GM18873 (cell line): ENCODE measurements at regions not wholly inside any gene's neighbourhood (a gene's known extent, or its start where the extent isn't known, plus 50 kb on each side); places are given as distances from the start of the nearest gene placed in this dataset.

Experiments used
- ATAC-seq: cut with Tn5 transposase; IDR thresholded peaks from one replicate; pipeline ENCODE4 v1.9.1; 2021; ENCODE audit warnings: mild to moderate bottlenecking, moderate library complexity, moderate number of reproducible peaks; ENCODE audit not compliant: unreplicated experiment, low FRiP score

GRCh38 chr9:80883826-80884579 lies 805.3 kb downstream of the TLE1 start:
- ATAC-seq: no peak

- ATAC-seq: no peak
Observed at GRCh38 chr9:80883426-80883825, 805.9 kb downstream of the TLE1 start.

GRCh38 chr9:80881940-80882339 lies 807.4 kb downstream of the TLE1 start:
- no peak for ATAC-seq

- no peak for ATAC-seq
Observed at GRCh38 chr9:80881320-80881719, 808.0 kb downstream of the TLE1 start.

- ATAC-seq: no peak
Observed at GRCh38 chr9:80878556-80878955, 810.8 kb downstream of the TLE1 start.

- no peak for ATAC-seq
Observed at GRCh38 chr9:80875947-80876346, 813.4 kb downstream of the TLE1 start.

- no peak for ATAC-seq
Observed at GRCh38 chr9:80874276-80874675, 815.1 kb downstream of the TLE1 start.

GRCh38 chr9:80873861-80874260 lies 815.5 kb downstream of the TLE1 start:
- no peak for ATAC-seq

- no peak for ATAC-seq
Observed at GRCh38 chr9:80871596-80871995, 817.8 kb downstream of the TLE1 start.

- no peak for ATAC-seq
Observed at GRCh38 chr9:80867731-80868130, 821.6 kb downstream of the TLE1 start.

GRCh38 chr9:80866576-80867227 lies 822.6 kb downstream of the TLE1 start:
- ATAC-seq: no peak

GRCh38 chr9:80866121-80866520 lies 823.2 kb downstream of the TLE1 start:
- no peak for ATAC-seq

GRCh38 chr9:80843028-80843427 lies 846.3 kb downstream of the TLE1 start:
- ATAC-seq: no peak

- ATAC-seq: no peak
Observed at GRCh38 chr9:80842389-80842788, 847.0 kb downstream of the TLE1 start.

- no peak for ATAC-seq
Observed at GRCh38 chr9:80841888-80842287, 847.5 kb downstream of the TLE1 start.

- ATAC-seq: no peak
Observed at GRCh38 chr9:80839821-80840675, 849.3 kb downstream of the TLE1 start.

GRCh38 chr9:80836013-80836412 lies 853.3 kb downstream of the TLE1 start:
- no peak for ATAC-seq

GRCh38 chr9:80831751-80832150 lies 857.6 kb downstream of the TLE1 start:
- ATAC-seq: no peak

- no peak for ATAC-seq
Observed at GRCh38 chr9:80811656-80812055, 877.7 kb downstream of the TLE1 start.

GRCh38 chr9:80811003-80811402 lies 878.3 kb downstream of the TLE1 start:
- no peak for ATAC-seq

- no peak for ATAC-seq
Observed at GRCh38 chr9:80806671-80807070, 882.7 kb downstream of the TLE1 start.
